ENCODE measurements at regions not wholly inside any gene's neighbourhood (a gene's known extent, or its start where the extent isn't known, plus 50 kb on each side); places are given as distances from the start of the nearest gene placed in this dataset.

DNA sequence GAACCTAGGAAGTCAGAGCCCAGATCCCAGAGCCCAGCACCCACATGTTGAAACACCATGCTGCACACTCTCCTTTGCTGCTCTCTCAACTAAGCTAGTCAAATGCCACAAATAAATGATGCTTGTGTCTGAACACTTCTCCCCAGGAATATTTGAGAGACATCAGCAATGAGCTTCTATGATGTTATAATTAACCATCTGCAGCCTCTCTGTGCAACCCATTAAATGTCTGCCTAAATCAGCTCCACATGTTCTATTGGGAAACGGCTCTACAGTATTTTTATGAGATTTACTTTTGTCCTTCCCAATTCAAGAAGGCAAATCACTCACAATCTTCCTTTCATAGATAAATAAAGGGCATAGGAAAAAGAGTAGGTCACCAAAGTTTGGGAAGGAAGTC is 266.8 kb upstream of the PARD3B start:
- no peak overlapping the region for H3K27ac ChIP-seq (ENCODE audit: poor library complexity, severe bottlenecking)
- no peaks in the 10 kb centered on the region for H3K27me3 ChIP-seq (ENCODE audit: insufficient read depth, poor library complexity, severe bottlenecking)
- no peaks in the 10 kb centered on the region for H3K9me3 ChIP-seq (ENCODE audit: severe bottlenecking)
- H3K4me3 ChIP-seq (ENCODE audit: severe bottlenecking): no peak overlapping the region
- TF ChIP-seq, protein P1, sequence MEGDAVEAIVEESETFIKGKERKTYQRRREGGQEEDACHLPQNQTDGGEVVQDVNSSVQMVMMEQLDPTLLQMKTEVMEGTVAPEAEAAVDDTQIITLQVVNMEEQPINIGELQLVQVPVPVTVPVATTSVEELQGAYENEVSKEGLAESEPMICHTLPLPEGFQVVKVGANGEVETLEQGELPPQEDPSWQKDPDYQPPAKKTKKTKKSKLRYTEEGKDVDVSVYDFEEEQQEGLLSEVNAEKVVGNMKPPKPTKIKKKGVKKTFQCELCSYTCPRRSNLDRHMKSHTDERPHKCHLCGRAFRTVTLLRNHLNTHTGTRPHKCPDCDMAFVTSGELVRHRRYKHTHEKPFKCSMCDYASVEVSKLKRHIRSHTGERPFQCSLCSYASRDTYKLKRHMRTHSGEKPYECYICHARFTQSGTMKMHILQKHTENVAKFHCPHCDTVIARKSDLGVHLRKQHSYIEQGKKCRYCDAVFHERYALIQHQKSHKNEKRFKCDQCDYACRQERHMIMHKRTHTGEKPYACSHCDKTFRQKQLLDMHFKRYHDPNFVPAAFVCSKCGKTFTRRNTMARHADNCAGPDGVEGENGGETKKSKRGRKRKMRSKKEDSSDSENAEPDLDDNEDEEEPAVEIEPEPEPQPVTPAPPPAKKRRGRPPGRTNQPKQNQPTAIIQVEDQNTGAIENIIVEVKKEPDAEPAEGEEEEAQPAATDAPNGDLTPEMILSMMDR (IDR thresholded peaks at IDR 0.05; ENCODE audit: poor library complexity, severe bottlenecking): no peak
- ATAC-seq (ENCODE audit: low read depth): no peak
- no peak for DNase-seq (ENCODE audit: low spot score)
- no peaks in the 10 kb centered on the region for H3K4me1 ChIP-seq (ENCODE audit: insufficient read depth, poor library complexity, severe bottlenecking)
- no peaks in the 10 kb centered on the region for H3K36me3 ChIP-seq (ENCODE audit: low read depth)

DNA sequence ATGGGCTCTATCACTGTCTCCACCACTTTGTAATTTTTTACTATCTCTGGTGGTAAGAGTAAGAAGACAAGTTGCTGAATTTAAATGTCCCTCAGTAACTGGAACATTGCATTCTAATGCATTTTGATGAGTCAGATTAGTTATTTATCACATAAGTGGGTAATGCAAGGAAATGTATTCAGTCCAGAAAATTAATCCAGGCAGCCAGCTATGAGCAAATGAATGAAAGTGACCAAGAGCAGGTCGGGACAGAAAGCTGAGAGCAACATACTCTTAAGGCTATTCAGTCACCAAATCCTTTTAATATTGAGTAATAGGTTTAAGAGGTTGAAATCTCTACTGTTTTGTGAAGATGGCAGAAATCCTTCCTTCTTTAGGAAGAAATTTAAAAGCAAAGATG is 265.5 kb upstream of the PARD3B start:
- H3K4me3 ChIP-seq (ENCODE audit: severe bottlenecking): no peak overlapping the region
- TF ChIP-seq, protein P1 (IDR thresholded peaks at IDR 0.05; ENCODE audit: poor library complexity, severe bottlenecking): no peak
- H3K27me3 ChIP-seq (ENCODE audit: insufficient read depth, poor library complexity, severe bottlenecking): no peaks in the 10 kb centered on the region
- no peaks in the 10 kb centered on the region for H3K4me1 ChIP-seq (ENCODE audit: insufficient read depth, poor library complexity, severe bottlenecking)
- no peaks in the 10 kb centered on the region for H3K9me3 ChIP-seq (ENCODE audit: severe bottlenecking)
- no peaks in the 10 kb centered on the region for H3K36me3 ChIP-seq (ENCODE audit: low read depth)
- ATAC-seq (ENCODE audit: low read depth) (no peak), DNase-seq (ENCODE audit: low spot score) (no peak)
- no peak overlapping the region for H3K27ac ChIP-seq (ENCODE audit: poor library complexity, severe bottlenecking)

DNA sequence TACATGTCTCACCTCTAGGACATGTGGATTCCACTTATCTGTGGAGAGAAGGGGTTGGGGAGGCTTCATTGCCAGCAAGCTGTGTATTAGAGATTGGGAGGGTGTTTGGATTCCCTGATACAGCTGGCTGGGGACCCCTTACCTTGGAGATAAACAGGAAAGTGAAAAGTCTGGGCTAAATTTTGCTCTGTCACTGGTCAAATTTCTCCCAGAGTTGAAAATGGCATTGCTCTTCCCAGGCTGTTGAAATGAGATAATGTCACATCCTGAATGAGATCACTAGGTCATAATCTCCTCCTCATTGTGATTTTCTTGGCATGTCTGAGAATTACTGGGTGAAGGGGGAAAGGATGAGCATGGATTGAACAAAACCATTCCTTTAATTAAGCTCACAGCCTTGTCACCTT is 265.0 kb upstream of the PARD3B start:
- H3K27ac ChIP-seq (ENCODE audit: poor library complexity, severe bottlenecking): no peak overlapping the region
- no peaks in the 10 kb centered on the region for H3K4me1 ChIP-seq (ENCODE audit: insufficient read depth, poor library complexity, severe bottlenecking)
- DNase-seq (ENCODE audit: low spot score): no peak
- TF ChIP-seq, protein P1 (IDR thresholded peaks at IDR 0.05; ENCODE audit: poor library complexity, severe bottlenecking): no peak
- ATAC-seq (ENCODE audit: low read depth): no peak
- no peaks in the 10 kb centered on the region for H3K27me3 ChIP-seq (ENCODE audit: insufficient read depth, poor library complexity, severe bottlenecking)
- no peaks in the 10 kb centered on the region for H3K9me3 ChIP-seq (ENCODE audit: severe bottlenecking)
- H3K36me3 ChIP-seq (ENCODE audit: low read depth): no peaks in the 10 kb centered on the region
- H3K4me3 ChIP-seq (ENCODE audit: severe bottlenecking): no peak overlapping the region

DNA sequence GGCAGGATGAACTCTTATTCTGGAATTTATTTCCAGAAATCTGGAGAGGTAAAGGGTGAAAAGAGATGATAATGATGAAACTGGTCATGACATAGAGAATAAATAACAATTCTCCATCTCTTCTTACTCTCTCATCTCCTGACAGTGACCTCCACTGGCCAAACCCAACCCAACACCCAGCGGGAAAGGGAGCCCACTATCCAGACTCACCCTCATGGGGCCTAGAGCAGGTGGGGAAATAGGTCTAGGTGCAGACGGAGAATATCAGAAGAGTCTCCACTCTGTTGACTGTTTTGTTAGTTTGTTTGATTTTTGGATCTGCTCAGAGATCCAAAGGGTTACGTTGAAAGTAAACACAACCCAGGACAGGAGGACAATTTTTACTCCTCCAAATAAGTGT is 263.2 kb upstream of the PARD3B start:
- no peaks in the 10 kb centered on the region for H3K27me3 ChIP-seq (ENCODE audit: insufficient read depth, poor library complexity, severe bottlenecking)
- H3K4me1 ChIP-seq (ENCODE audit: insufficient read depth, poor library complexity, severe bottlenecking): no peaks in the 10 kb centered on the region
- H3K4me3 ChIP-seq (ENCODE audit: severe bottlenecking): no peak overlapping the region
- TF ChIP-seq, protein P1 (IDR thresholded peaks at IDR 0.05; ENCODE audit: poor library complexity, severe bottlenecking): no peak
- no peak for DNase-seq (ENCODE audit: low spot score)
- no peaks in the 10 kb centered on the region for H3K36me3 ChIP-seq (ENCODE audit: low read depth)
- H3K9me3 ChIP-seq (ENCODE audit: severe bottlenecking): no peaks in the 10 kb centered on the region
- H3K27ac ChIP-seq (ENCODE audit: poor library complexity, severe bottlenecking): no peak overlapping the region
- no peak for ATAC-seq (ENCODE audit: low read depth)

DNA sequence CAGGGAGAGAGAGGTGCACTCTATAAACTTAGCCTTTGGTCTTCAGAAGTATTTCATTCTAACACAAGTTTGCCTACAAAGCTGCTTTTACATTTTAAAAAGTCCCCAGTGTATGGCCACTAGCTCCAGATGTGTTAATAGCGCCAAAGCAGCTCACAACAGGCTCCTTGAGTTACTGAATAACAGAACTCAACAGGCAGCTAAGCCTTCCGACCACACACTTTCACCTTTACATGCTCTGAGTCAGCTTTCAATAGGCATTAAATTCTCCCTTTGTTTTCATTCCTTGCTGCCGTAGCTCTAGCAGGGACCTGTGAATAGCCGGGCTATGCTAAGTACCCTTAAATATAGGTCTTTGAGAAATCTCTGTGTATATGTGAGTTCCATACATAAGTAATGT is 262.8 kb upstream of the PARD3B start:
- Histone ChIP-seq H3K9me3 (ENCODE audit: severe bottlenecking) (no peaks in the 10 kb centered on the region), H3K27ac (ENCODE audit: poor library complexity, severe bottlenecking) (no peak overlapping the region), H3K4me3 (ENCODE audit: severe bottlenecking) (no peak overlapping the region), H3K36me3 (ENCODE audit: low read depth) (no peaks in the 10 kb centered on the region), H3K27me3 (ENCODE audit: insufficient read depth, poor library complexity, severe bottlenecking) (no peaks in the 10 kb centered on the region), H3K4me1 (ENCODE audit: insufficient read depth, poor library complexity, severe bottlenecking) (no peaks in the 10 kb centered on the region)
- ATAC-seq (ENCODE audit: low read depth) (no peak), DNase-seq (ENCODE audit: low spot score) (no peak)
- TF ChIP-seq, protein P1 (IDR thresholded peaks at IDR 0.05; ENCODE audit: poor library complexity, severe bottlenecking): no peak

Measured in RWPE2 (cell line).